ENCODE measurements at regions not wholly inside any gene's neighbourhood (a gene's known extent, or its start where the extent isn't known, plus 50 kb on each side); places are given as distances from the start of the nearest gene placed in this dataset.

GRCh38 chr5:124461941-124462340 is 284.5 kb downstream of the ZNF608 start:
- FAIRE-seq: no peak
- H2AFZ ChIP-seq (ENCODE audit: control insufficient read depth, low read length): no peak overlapping the region
- H3K4me3 ChIP-seq (ENCODE audit: control insufficient read depth in 2 of 3, extremely low read depth in 1 of 3, insufficient read depth in 2 of 3, low read depth in 1 of 3, low read length in 3 of 3): no peak overlapping the region
- no peaks in the 10 kb centered on the region for H3K9me3 ChIP-seq (ENCODE audit: control insufficient read depth, low read depth, low read length)
- dilution Hi-C loops (cut with MboI; ENCODE audit: extremely low pct_ligation_motif_present, low sequenced_read_pairs): no loop called here
- TF ChIP-seq EZH2 (IDR thresholded peaks at IDR 0.05; ENCODE audit: low read length) (no peak), CTCF (optimal IDR thresholded peaks at IDR 0.05 in 1 of 3, IDR thresholded peaks at IDR 0.05 in 1 of 3, conservative IDR thresholded peaks at IDR 0.05 in 1 of 3; ENCODE audit: extremely low read depth in 1 of 3, insufficient read depth in 2 of 3, low read length in 3 of 3) (no peak)
- no peaks in the 10 kb centered on the region for H3K36me3 ChIP-seq (ENCODE audit: control insufficient read depth in 2 of 2, extremely low read depth in 1 of 2, insufficient read depth in 2 of 2, low read length in 2 of 2)
- H3K9me1 ChIP-seq (ENCODE audit: control insufficient read depth, extremely low read depth, insufficient read depth, low read length): no peaks in the 10 kb centered on the region
- no peak overlapping the region for H3K4me2 ChIP-seq (ENCODE audit: control insufficient read depth, extremely low read depth, insufficient read depth, low read depth, low read length)
- no peaks in the 10 kb centered on the region for H3K27me3 ChIP-seq (ENCODE audit: control insufficient read depth, extremely low read depth, insufficient read depth, low read length)
- no peak for DNase-seq (ENCODE audit: low read depth, low spot score)
- no peak overlapping the region for H3K9ac ChIP-seq (ENCODE audit: control insufficient read depth, extremely low read depth, insufficient read depth, low read length)
- no peaks in the 10 kb centered on the region for H4K20me1 ChIP-seq (ENCODE audit: control insufficient read depth, extremely low read depth, insufficient read depth, low read length)
- H3K27ac ChIP-seq (ENCODE audit: control insufficient read depth, insufficient read depth, low read length): no peak overlapping the region
- no peaks in the 10 kb centered on the region for H3K4me1 ChIP-seq (ENCODE audit: control insufficient read depth, extremely low read depth, insufficient read depth, low read length)
- no peaks in the 10 kb centered on the region for H3K79me2 ChIP-seq (ENCODE audit: control insufficient read depth, insufficient read depth, low read length)

- Histone ChIP-seq H3K4me1 (ENCODE audit: control insufficient read depth, extremely low read depth, insufficient read depth, low read length) (no peaks in the 10 kb centered on the region), H3K9me3 (ENCODE audit: control insufficient read depth, low read depth, low read length) (no peaks in the 10 kb centered on the region), H3K79me2 (ENCODE audit: control insufficient read depth, insufficient read depth, low read length) (no peaks in the 10 kb centered on the region), H3K27me3 (ENCODE audit: control insufficient read depth, extremely low read depth, insufficient read depth, low read length) (no peaks in the 10 kb centered on the region), H3K4me2 (ENCODE audit: control insufficient read depth, extremely low read depth, insufficient read depth, low read depth, low read length) (no peak overlapping the region), H3K27ac (ENCODE audit: control insufficient read depth, insufficient read depth, low read length) (no peak overlapping the region), H2AFZ (ENCODE audit: control insufficient read depth, low read length) (no peak overlapping the region), H4K20me1 (ENCODE audit: control insufficient read depth, extremely low read depth, insufficient read depth, low read length) (no peaks in the 10 kb centered on the region), H3K9ac (ENCODE audit: control insufficient read depth, extremely low read depth, insufficient read depth, low read length) (no peak overlapping the region), H3K36me3 (ENCODE audit: control insufficient read depth in 2 of 2, extremely low read depth in 1 of 2, insufficient read depth in 2 of 2, low read length in 2 of 2) (no peaks in the 10 kb centered on the region), H3K4me3 (ENCODE audit: control insufficient read depth in 2 of 3, extremely low read depth in 1 of 3, insufficient read depth in 2 of 3, low read depth in 1 of 3, low read length in 3 of 3) (no peak overlapping the region), H3K9me1 (ENCODE audit: control insufficient read depth, extremely low read depth, insufficient read depth, low read length) (no peaks in the 10 kb centered on the region)
- TF ChIP-seq CTCF (optimal IDR thresholded peaks at IDR 0.05 in 1 of 3, IDR thresholded peaks at IDR 0.05 in 1 of 3, conservative IDR thresholded peaks at IDR 0.05 in 1 of 3; ENCODE audit: extremely low read depth in 1 of 3, insufficient read depth in 2 of 3, low read length in 3 of 3): no peak
- TF ChIP-seq EZH2 (IDR thresholded peaks at IDR 0.05; ENCODE audit: low read length): no peak
- dilution Hi-C loops (cut with MboI; ENCODE audit: extremely low pct_ligation_motif_present, low sequenced_read_pairs): no loop called here
- FAIRE-seq: no peak
- no peak for DNase-seq (ENCODE audit: low read depth, low spot score)
Observed at GRCh38 chr5:124461157-124461556, 285.3 kb downstream of the ZNF608 start.

Data from keratinocyte (primary cell).